ENCODE measurements at regions not wholly inside any gene's neighbourhood (a gene's known extent, or its start where the extent isn't known, plus 50 kb on each side); places are given as distances from the start of the nearest gene placed in this dataset.

DNA sequence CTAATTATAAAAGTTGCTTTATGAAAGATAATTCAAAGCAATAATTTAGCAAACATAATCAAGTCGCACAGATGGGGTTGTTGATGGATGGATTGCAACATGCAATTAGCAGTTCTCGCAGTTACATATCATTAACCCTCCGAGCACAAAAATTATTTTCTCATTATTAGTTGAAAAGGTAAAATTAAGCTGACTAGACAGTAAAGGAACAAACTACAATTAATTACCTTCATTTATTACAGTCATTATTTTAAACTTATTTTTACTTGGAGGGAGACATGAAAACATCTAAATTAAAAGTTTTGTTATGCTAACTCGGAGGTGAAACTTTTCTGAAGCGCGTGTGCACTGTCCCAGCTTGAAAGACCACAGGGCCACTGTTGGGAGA, 146.9 kb downstream of the PHETA1 start (continued):
- TF ChIP-seq JUND (IDR thresholded peaks at IDR 0.05): no peak

DNA sequence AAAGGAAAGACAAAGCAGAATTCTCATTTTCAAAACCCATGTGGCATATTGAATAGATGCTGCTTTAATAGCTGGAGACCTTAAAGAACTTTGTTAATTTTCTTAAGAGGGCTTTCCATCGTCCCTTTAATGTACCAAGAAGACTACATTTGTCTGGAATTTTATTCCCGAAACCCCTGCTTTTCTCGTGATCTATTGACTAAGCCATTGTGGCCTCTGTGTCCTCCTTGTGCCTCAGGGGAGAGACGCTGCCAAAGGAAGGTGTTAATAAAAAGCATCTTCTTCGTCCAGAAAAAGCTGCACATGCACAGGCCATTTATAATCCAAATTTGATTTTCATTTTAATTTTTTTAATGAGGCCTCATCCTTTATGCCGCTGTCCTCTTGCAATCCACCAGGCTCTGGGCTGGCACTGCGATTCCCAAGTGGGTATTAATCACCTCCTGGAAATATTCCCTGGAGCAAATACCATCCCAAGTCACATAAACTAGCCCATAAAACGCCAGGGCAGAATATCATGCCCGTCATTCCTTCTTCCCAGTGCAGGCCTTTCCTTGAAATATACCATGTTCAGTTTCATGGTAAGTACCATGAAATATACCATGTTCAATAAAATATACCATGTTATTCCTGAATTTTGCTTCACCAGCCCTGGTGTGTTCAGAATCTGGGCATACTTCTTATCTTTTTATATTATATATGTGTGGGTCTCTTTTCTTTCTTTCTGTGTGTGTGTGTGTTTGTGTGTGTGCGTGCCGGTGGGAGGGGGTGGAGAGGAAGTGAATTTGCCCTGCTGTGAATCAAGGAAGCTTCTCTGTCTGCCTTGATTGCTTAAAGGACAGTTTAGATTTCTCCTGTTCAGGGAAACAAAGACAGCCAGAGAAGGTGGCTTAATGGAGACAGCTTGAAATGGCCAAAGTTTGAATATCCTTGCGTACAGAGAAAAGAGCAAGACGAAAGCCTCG, 147.6 kb downstream of the PHETA1 start:
- H3K4me1 ChIP-seq (ENCODE audit: control insufficient read depth in 4 of 4, insufficient read depth in 4 of 4, low read length in 3 of 4): no peaks in the 10 kb centered on the region
- no peaks in the 10 kb centered on the region for H3K27me3 ChIP-seq (ENCODE audit: control insufficient read depth in 4 of 4, insufficient read depth in 4 of 4, low read length in 3 of 4)
- H3K9ac ChIP-seq (ENCODE audit: low read depth in 1 of 2, low read length in 2 of 2): no peak overlapping the region
- peaks cover 0 to 56% (median 38%) of the 10 kb centered on the region in 4 donors for H3K36me3 ChIP-seq (ENCODE audit: control insufficient read depth in 4 of 4, insufficient read depth in 3 of 4, low read depth in 1 of 4, low read length in 3 of 4)
- no peaks in the 10 kb centered on the region for H3K9me3 ChIP-seq (ENCODE audit: control insufficient read depth in 4 of 4, low read length in 3 of 4)
- TF ChIP-seq, protein P1, sequence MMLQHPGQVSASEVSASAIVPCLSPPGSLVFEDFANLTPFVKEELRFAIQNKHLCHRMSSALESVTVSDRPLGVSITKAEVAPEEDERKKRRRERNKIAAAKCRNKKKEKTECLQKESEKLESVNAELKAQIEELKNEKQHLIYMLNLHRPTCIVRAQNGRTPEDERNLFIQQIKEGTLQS (IDR thresholded peaks at IDR 0.05): no peak
- TF ChIP-seq, protein P2, sequence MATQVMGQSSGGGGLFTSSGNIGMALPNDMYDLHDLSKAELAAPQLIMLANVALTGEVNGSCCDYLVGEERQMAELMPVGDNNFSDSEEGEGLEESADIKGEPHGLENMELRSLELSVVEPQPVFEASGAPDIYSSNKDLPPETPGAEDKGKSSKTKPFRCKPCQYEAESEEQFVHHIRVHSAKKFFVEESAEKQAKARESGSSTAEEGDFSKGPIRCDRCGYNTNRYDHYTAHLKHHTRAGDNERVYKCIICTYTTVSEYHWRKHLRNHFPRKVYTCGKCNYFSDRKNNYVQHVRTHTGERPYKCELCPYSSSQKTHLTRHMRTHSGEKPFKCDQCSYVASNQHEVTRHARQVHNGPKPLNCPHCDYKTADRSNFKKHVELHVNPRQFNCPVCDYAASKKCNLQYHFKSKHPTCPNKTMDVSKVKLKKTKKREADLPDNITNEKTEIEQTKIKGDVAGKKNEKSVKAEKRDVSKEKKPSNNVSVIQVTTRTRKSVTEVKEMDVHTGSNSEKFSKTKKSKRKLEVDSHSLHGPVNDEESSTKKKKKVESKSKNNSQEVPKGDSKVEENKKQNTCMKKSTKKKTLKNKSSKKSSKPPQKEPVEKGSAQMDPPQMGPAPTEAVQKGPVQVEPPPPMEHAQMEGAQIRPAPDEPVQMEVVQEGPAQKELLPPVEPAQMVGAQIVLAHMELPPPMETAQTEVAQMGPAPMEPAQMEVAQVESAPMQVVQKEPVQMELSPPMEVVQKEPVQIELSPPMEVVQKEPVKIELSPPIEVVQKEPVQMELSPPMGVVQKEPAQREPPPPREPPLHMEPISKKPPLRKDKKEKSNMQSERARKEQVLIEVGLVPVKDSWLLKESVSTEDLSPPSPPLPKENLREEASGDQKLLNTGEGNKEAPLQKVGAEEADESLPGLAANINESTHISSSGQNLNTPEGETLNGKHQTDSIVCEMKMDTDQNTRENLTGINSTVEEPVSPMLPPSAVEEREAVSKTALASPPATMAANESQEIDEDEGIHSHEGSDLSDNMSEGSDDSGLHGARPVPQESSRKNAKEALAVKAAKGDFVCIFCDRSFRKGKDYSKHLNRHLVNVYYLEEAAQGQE (IDR thresholded peaks at IDR 0.05): no peak
- TF ChIP-seq HNF4G (IDR thresholded peaks at IDR 0.05): no peak
- TF ChIP-seq GABPA (IDR thresholded peaks at IDR 0.05 in 1 of 2, conservative IDR thresholded peaks at IDR 0.05 in 1 of 2): no peak
- TF ChIP-seq RAD21 (IDR thresholded peaks at IDR 0.05): no peak
- TF ChIP-seq NR2F2 (IDR thresholded peaks at IDR 0.05): no peak
- TF ChIP-seq JUND (IDR thresholded peaks at IDR 0.05): no peak
- TF ChIP-seq, protein P3, sequence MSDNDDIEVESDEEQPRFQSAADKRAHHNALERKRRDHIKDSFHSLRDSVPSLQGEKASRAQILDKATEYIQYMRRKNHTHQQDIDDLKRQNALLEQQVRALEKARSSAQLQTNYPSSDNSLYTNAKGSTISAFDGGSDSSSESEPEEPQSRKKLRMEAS (IDR thresholded peaks at IDR 0.05): no peak
- TF ChIP-seq, protein P4, sequence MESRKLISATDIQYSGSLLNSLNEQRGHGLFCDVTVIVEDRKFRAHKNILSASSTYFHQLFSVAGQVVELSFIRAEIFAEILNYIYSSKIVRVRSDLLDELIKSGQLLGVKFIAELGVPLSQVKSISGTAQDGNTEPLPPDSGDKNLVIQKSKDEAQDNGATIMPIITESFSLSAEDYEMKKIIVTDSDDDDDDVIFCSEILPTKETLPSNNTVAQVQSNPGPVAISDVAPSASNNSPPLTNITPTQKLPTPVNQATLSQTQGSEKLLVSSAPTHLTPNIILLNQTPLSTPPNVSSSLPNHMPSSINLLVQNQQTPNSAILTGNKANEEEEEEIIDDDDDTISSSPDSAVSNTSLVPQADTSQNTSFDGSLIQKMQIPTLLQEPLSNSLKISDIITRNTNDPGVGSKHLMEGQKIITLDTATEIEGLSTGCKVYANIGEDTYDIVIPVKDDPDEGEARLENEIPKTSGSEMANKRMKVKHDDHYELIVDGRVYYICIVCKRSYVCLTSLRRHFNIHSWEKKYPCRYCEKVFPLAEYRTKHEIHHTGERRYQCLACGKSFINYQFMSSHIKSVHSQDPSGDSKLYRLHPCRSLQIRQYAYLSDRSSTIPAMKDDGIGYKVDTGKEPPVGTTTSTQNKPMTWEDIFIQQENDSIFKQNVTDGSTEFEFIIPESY (IDR thresholded peaks at IDR 0.05): no peak
- TF ChIP-seq FOXA1 (IDR thresholded peaks at IDR 0.05): no peak
- no peak for TF ChIP-seq SP1 (IDR thresholded peaks at IDR 0.05)
- no peak for TF ChIP-seq HNF4A (conservative IDR thresholded peaks at IDR 0.05)
- no peak for TF ChIP-seq RXRA (IDR thresholded peaks at IDR 0.05)
- TF ChIP-seq, protein P5, sequence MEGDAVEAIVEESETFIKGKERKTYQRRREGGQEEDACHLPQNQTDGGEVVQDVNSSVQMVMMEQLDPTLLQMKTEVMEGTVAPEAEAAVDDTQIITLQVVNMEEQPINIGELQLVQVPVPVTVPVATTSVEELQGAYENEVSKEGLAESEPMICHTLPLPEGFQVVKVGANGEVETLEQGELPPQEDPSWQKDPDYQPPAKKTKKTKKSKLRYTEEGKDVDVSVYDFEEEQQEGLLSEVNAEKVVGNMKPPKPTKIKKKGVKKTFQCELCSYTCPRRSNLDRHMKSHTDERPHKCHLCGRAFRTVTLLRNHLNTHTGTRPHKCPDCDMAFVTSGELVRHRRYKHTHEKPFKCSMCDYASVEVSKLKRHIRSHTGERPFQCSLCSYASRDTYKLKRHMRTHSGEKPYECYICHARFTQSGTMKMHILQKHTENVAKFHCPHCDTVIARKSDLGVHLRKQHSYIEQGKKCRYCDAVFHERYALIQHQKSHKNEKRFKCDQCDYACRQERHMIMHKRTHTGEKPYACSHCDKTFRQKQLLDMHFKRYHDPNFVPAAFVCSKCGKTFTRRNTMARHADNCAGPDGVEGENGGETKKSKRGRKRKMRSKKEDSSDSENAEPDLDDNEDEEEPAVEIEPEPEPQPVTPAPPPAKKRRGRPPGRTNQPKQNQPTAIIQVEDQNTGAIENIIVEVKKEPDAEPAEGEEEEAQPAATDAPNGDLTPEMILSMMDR (IDR thresholded peaks at IDR 0.05; ENCODE audit: low read depth, low read length, missing input control): no peak
- TF ChIP-seq EGR1 (IDR thresholded peaks at IDR 0.05; ENCODE audit: low read depth in 2 of 2): no peak
- no peak overlapping the region for H3K27ac ChIP-seq (ENCODE audit: low read depth in 1 of 2, low read length in 2 of 2)
- no peak overlapping the region for H3K4me3 ChIP-seq (ENCODE audit: low read depth in 1 of 3, low read length in 3 of 3)
- DNase-seq (ENCODE audit: low spot score): no peak
- WGBS: 86% methylated on average over 14 of the region's 14 CpGs
